GM21737 (cell line): ENCODE measurements at regions not wholly inside any gene's neighbourhood (a gene's known extent, or its start where the extent isn't known, plus 50 kb on each side); places are given as distances from the start of the nearest gene placed in this dataset.

Source experiments
- ATAC-seq: cut with Tn5 transposase; IDR thresholded peaks from one replicate; pipeline ENCODE4 v1.9.1; 2021; ENCODE audit warnings: mild to moderate bottlenecking, moderate library complexity; ENCODE audit not compliant: unreplicated experiment

- ATAC-seq = no peak
These were observed 457.6 kb downstream of the TFAP2A start for GRCh38 chr6:9957215-9957759.

- no peak for ATAC-seq
These were observed 466.2 kb downstream of the TFAP2A start for GRCh38 chr6:9948678-9949077.

GRCh38 chr6:9943986-9944385, 470.9 kb downstream of the TFAP2A start:
- ATAC-seq = no peak

- no peak for ATAC-seq
These were observed 471.8 kb downstream of the TFAP2A start for GRCh38 chr6:9943026-9943425.

- ATAC-seq = no peak
These were observed 472.7 kb downstream of the TFAP2A start for GRCh38 chr6:9942131-9942530.

- ATAC-seq = no peak
These were observed 476.1 kb downstream of the TFAP2A start for GRCh38 chr6:9938801-9939200.

- no peak for ATAC-seq
These were observed 477.7 kb downstream of the TFAP2A start for GRCh38 chr6:9937031-9937763.

GRCh38 chr6:9936551-9936950, 478.3 kb downstream of the TFAP2A start:
- no peak for ATAC-seq

GRCh38 chr6:9933677-9934076, 481.2 kb downstream of the TFAP2A start:
- ATAC-seq = no peak

- ATAC-seq = no peak
These were observed 487.6 kb downstream of the TFAP2A start for GRCh38 chr6:9927275-9927674.

- no peak for ATAC-seq
These were observed 489.9 kb downstream of the TFAP2A start for GRCh38 chr6:9924971-9925370.

- no peak for ATAC-seq
These were observed 493.5 kb downstream of the TFAP2A start for GRCh38 chr6:9921366-9921765.

- ATAC-seq = no peak
These were observed 499.9 kb downstream of the TFAP2A start for GRCh38 chr6:9914951-9915350.

- ATAC-seq = no peak
These were observed 513.5 kb downstream of the TFAP2A start for GRCh38 chr6:9901376-9901775.

- ATAC-seq = no peak
These were observed 518.1 kb downstream of the TFAP2A start for GRCh38 chr6:9896806-9897205.

GRCh38 chr6:9890893-9891292, 524.0 kb downstream of the TFAP2A start:
- ATAC-seq = no peak

- no peak for ATAC-seq
These were observed 524.4 kb downstream of the TFAP2A start for GRCh38 chr6:9890469-9890868.

GRCh38 chr6:9878535-9878934, 536.3 kb downstream of the TFAP2A start:
- ATAC-seq = no peak

- no peak for ATAC-seq
These were observed 539.1 kb downstream of the TFAP2A start for GRCh38 chr6:9875605-9876353.

GRCh38 chr6:9862603-9863167, 552.2 kb downstream of the TFAP2A start:
- ATAC-seq = no peak

GRCh38 chr6:9851541-9852380, 563.1 kb downstream of the TFAP2A start:
- no peak for ATAC-seq
